H1 (cell line): ENCODE measurements at regions not wholly inside any gene's neighbourhood (a gene's known extent, or its start where the extent isn't known, plus 50 kb on each side); places are given as distances from the start of the nearest gene placed in this dataset.
"Not testable (repeated sequence)": the region's sequence is repeated elsewhere in the genome, so short reads cannot be mapped to it uniquely, and the experiment has no call there.

Experiments
- CTCF ChIA-PET: fragments of 300-600 bp; sonication (Branson Sonifier 250); formaldehyde crosslinking; loops from one replicate; lab custom pipeline; 2021; ENCODE audit not compliant: partially characterized antibody; lab: Charles Lee
- POLR2A ChIA-PET: fragments of 300-600 bp; sonication (Branson Sonifier 250); formaldehyde crosslinking; loops from one replicate; lab custom pipeline; 2021; ENCODE audit warnings: inconsistent platforms; ENCODE audit not compliant: partially characterized antibody; lab: Charles Lee
- DNase-seq, 2 experiments: peaks; one replicate each; pipeline versions ENCODE4 v3.0.0 to v3.0.0-alpha.2; 2010 to 2022; ENCODE audit warnings: low spot score in 2 of 2, low read depth in 1 of 2, mixed read lengths in 1 of 2
- FAIRE-seq: peaks from 2 replicates; lab custom pipeline; 2011; peaks lifted over from hg19 to GRCh38; lab: Jason Lieb, UNC
- H2AFZ ChIP-seq: 2 replicates; pipeline ENCODE4 v1.8.1; 2012; ENCODE audit warnings: low read length, inconsistent platforms
- H2AK5ac ChIP-seq: 2 replicates; pipeline ENCODE4 v1.6.1; 2013; ENCODE audit warnings: low read depth, low read length
- H2BK120ac ChIP-seq: replicated peaks from 2 replicates; pipeline ENCODE3; 2013; ENCODE audit warnings: low read depth, low read length, inconsistent platforms
- H2BK12ac ChIP-seq: 2 replicates; pipeline ENCODE4 v1.6.1; 2013; ENCODE audit warnings: low read depth, low read length
- H2BK15ac ChIP-seq: 2 replicates; pipeline ENCODE4 v1.6.1; 2013; ENCODE audit warnings: low read length
- H2BK20ac ChIP-seq: 2 replicates; pipeline ENCODE4 v1.6.1; 2013; ENCODE audit warnings: low read length
- H2BK5ac ChIP-seq: 2 replicates; pipeline ENCODE4 v1.6.1; 2013; ENCODE audit warnings: low read depth, low read length
- H3K14ac ChIP-seq: 2 replicates; pipeline ENCODE4 v1.6.1; 2013; ENCODE audit warnings: inconsistent platforms; ENCODE audit not compliant: insufficient read length
- H3K18ac ChIP-seq: 2 replicates; pipeline ENCODE4 v1.6.1; 2013; ENCODE audit warnings: low read length; ENCODE audit errors: extremely low read depth
- H3K23ac ChIP-seq: 2 replicates; pipeline ENCODE4 v1.6.1; 2013; ENCODE audit warnings: inconsistent platforms; ENCODE audit not compliant: insufficient read length
- H3K23me2 ChIP-seq: 2 replicates; pipeline ENCODE4 v1.6.1; 2013; ENCODE audit warnings: low read depth, low read length
- H3K27ac ChIP-seq: 2 replicates; pipeline ENCODE4 v1.6.1; 2011; ENCODE audit warnings: low read depth, low read length, inconsistent platforms
- H3K27me3 ChIP-seq, 4 experiments: replicated peaks in 1 of 4; 1 replicate in 1 of 4; 2 replicates in 3 of 4; pipeline versions ENCODE4 v1.6.1 to v1.8.1; 2011 to 2013; ENCODE audit warnings: low read length in 3 of 4, mild to moderate bottlenecking in 3 of 4, inconsistent platforms in 2 of 4, mixed read lengths in 2 of 4, moderate library complexity in 1 of 4; ENCODE audit not compliant: control insufficient read depth in 3 of 4, insufficient read depth in 3 of 4; ENCODE audit errors: extremely low read depth in 1 of 4
- H3K36me3 ChIP-seq, 4 experiments: 2 replicates each; pipeline versions ENCODE4 v1.6.1 to v1.8.1; 2011 to 2013; ENCODE audit warnings: mild to moderate bottlenecking in 4 of 4, low read length in 3 of 4, moderate library complexity in 2 of 4, control low read depth in 1 of 4, inconsistent platforms in 1 of 4; ENCODE audit not compliant: insufficient read depth in 4 of 4, control insufficient read depth in 2 of 4
- H3K4ac ChIP-seq: replicated peaks from 2 replicates; pipeline ENCODE3; 2013; ENCODE audit warnings: low read length, low read depth, mixed read lengths, inconsistent platforms; ENCODE audit not compliant: insufficient read length
- H3K4me1 ChIP-seq, 4 experiments: replicated peaks in 1 of 4; 1 replicate in 1 of 4; 2 replicates in 3 of 4; pipeline versions ENCODE4 v1.6.1 to v1.8.1; 2011 to 2013; ENCODE audit warnings: low read length in 3 of 4, inconsistent platforms in 2 of 4, mixed read lengths in 1 of 4; ENCODE audit not compliant: insufficient read depth in 4 of 4, control insufficient read depth in 3 of 4
- H3K4me2 ChIP-seq, 2 experiments: 2 replicates each; pipeline versions ENCODE4 v1.6.1 to v1.8.1; 2011 to 2013; ENCODE audit warnings: low read depth in 2 of 2, low read length in 2 of 2, control low read depth in 1 of 2, inconsistent platforms in 1 of 2, mild to moderate bottlenecking in 1 of 2; ENCODE audit not compliant: insufficient read depth in 1 of 2
- H3K4me3 ChIP-seq, 4 experiments: fragments of 200-600, 300-600 bp in 1 of 4; sonication (generic), shearing (Covaris generic), sonication (Bioruptor Twin) in 1 of 4; 2 replicates each; pipeline versions ENCODE4 v1.5.1 to v1.8.1; 2011 to 2016; ENCODE audit warnings: low read length in 4 of 4, low read depth in 3 of 4, control low read depth in 2 of 4, inconsistent platforms in 2 of 4, mild to moderate bottlenecking in 2 of 4, mixed read lengths in 1 of 4, moderate library complexity in 1 of 4; ENCODE audit not compliant: insufficient read depth in 2 of 4; ENCODE audit errors: extremely low read depth in 1 of 4
- H3K56ac ChIP-seq: replicated peaks from 2 replicates; pipeline ENCODE3; 2013; ENCODE audit warnings: low read depth, mild to moderate bottlenecking, mixed read lengths, low read length, inconsistent platforms; ENCODE audit not compliant: insufficient read length
- H3K79me1 ChIP-seq: 2 replicates; pipeline ENCODE4 v1.6.1; 2013; ENCODE audit warnings: low read depth, low read length, control low read depth
- H3K79me2 ChIP-seq, 2 experiments: 2 replicates each; pipeline versions ENCODE4 v1.6.1 to v1.8.1; 2012 to 2013; ENCODE audit warnings: low read length in 2 of 2, mild to moderate bottlenecking in 2 of 2, inconsistent platforms in 1 of 2; ENCODE audit not compliant: insufficient read depth in 2 of 2, control insufficient read depth in 1 of 2
- H3K9ac ChIP-seq, 4 experiments: replicated peaks in 1 of 4; 1 replicate in 1 of 4; 2 replicates in 3 of 4; pipeline versions ENCODE4 v1.6.1 to v1.8.1; 2011 to 2013; ENCODE audit warnings: low read depth in 3 of 4, low read length in 3 of 4, control low read depth in 2 of 4, mild to moderate bottlenecking in 2 of 4, moderate library complexity in 2 of 4, inconsistent platforms in 1 of 4; ENCODE audit errors: extremely low read depth in 1 of 4
- H3K9me3 ChIP-seq, 2 experiments: 2 replicates each; pipeline versions ENCODE4 v1.6.1 to v1.8.1; 2012 to 2013; ENCODE audit warnings: mild to moderate bottlenecking in 2 of 2, moderate library complexity in 2 of 2, control low read depth in 1 of 2, inconsistent platforms in 1 of 2, low read depth in 1 of 2, low read length in 1 of 2, mixed read lengths in 1 of 2; ENCODE audit not compliant: insufficient read depth in 2 of 2
- H4K20me1 ChIP-seq, 2 experiments: replicated peaks in 1 of 2; 2 replicates each; pipeline versions ENCODE3 to v1.8.1; 2011 to 2013; ENCODE audit warnings: inconsistent platforms in 2 of 2, low read length in 2 of 2, mild to moderate bottlenecking in 1 of 2; ENCODE audit not compliant: insufficient read depth in 2 of 2, control insufficient read depth in 1 of 2
- H4K5ac ChIP-seq: 2 replicates; pipeline ENCODE4 v1.6.1; 2013; ENCODE audit warnings: low read length, low read depth, mixed read lengths, inconsistent platforms; ENCODE audit not compliant: insufficient read length
- H4K8ac ChIP-seq: 2 replicates; pipeline ENCODE4 v1.8.0; 2013; ENCODE audit warnings: mild to moderate bottlenecking, moderate library complexity, low read length, inconsistent platforms; ENCODE audit not compliant: insufficient read depth; ENCODE audit errors: extremely low read depth
- H4K91ac ChIP-seq: replicated peaks from 2 replicates; pipeline ENCODE3; 2013; ENCODE audit warnings: low read length, mixed read lengths, inconsistent platforms; ENCODE audit not compliant: insufficient read length
- RAD21 ChIP-seq, 2 experiments: IDR thresholded peaks in 1 of 2; conservative IDR thresholded peaks in 1 of 2; 2 replicates each; pipeline ENCODE4 v1.6.1; 2011; ENCODE audit warnings: low read depth in 2 of 2, low read length in 2 of 2, improper control_type of control experiment in 1 of 2, inconsistent platforms in 1 of 2, mild to moderate bottlenecking in 1 of 2, moderate library complexity in 1 of 2
- WGBS, 2 experiments: shearing (Covaris generic) in 1 of 2; methylation state at CpG; one replicate each; pipeline versions ENCODE4 v1.1.6 to v1.1.7; 2013 to 2015; ENCODE audit warnings: low lambda C conversion rate in 2 of 2, mixed read lengths in 2 of 2, inconsistent platforms in 1 of 2, low coverage in 1 of 2, missing lambda C conversion rate in 1 of 2; ENCODE audit not compliant: insufficient replicate concordance in 2 of 2, insufficient coverage in 1 of 2, insufficient read length in 1 of 2; ENCODE audit errors: extremely low coverage in 1 of 2, missing lambda C conversion rate in 1 of 2; 5-methylcytosine and 5-hydroxymethylcytosine counted together

DNA sequence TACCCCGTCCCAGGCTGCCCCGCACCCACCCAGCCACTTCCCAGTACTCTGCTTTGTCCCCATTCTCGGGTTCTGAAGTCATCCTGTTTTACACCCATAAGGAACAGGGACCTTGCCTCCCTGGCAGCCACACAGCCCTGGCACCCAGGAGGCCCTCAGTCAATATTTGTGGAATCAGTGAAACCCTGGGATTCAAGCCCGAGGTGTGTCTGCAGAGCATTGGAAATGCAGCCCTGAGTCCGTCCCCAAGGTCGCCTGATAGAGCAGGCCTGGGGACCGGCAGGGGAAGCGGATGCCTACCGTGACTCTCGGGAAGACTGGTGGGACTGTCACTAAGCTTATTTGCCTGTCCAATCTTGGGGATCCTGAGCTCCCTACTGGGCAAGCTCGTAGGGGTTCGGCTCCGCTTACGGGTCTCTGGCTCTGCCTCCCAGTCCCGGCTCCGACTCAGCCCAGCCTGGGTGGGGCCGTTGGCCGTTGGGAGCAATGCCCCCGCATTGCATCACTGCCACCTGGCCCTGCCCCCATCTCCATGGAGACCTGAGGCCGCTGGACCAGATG lies 64.4 kb upstream of the TAMM41 start (continued):
- TF ChIP-seq RAD21 (IDR thresholded peaks at IDR 0.05 in 1 of 2, conservative IDR thresholded peaks at IDR 0.05 in 1 of 2; ENCODE audit: low read depth in 2 of 2, low read length in 2 of 2) = no peak

DNA sequence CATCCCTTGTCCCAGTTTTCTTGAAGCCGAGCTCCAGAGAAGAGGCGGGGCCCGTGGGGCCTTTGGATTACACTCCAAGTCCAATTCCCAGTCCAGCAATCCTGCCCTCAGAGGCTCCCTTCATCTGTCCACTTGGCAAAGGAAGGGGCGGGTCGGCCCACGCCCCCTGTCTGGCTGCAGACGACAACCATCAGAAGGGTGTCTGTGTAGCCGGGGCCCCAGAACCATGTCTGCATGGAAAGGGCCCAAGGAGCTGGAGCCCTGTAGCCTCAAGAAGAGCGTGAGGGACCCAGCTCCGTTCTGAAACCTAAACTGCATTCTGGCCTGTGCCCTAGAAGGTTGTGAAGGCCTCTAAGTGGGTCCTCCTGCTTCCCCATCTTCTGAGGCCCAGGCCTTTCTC lies 65.2 kb upstream of the TAMM41 start:
- H4K5ac ChIP-seq, H3K4me1 ChIP-seq, H3K79me1 ChIP-seq, FAIRE-seq, H3K4ac ChIP-seq, H2BK12ac ChIP-seq, H3K79me2 ChIP-seq, H4K20me1 ChIP-seq, H2AFZ ChIP-seq, H2BK5ac ChIP-seq, H4K91ac ChIP-seq, CTCF ChIA-PET, H3K18ac ChIP-seq, H2BK15ac ChIP-seq, H3K56ac ChIP-seq, H2AK5ac ChIP-seq, H3K27ac ChIP-seq, H4K8ac ChIP-seq, H3K9ac ChIP-seq, DNase-seq, H3K23ac ChIP-seq, H3K9me3 ChIP-seq, H2BK120ac ChIP-seq, H3K36me3 ChIP-seq, H3K14ac ChIP-seq, H3K4me3 ChIP-seq, H3K27me3 ChIP-seq, H2BK20ac ChIP-seq, H3K23me2 ChIP-seq, POLR2A ChIA-PET, H3K4me2 ChIP-seq: not testable (repeated sequence)
- WGBS, 2 experiments = 91% methylated on average over 10 of the region's 10 CpGs; no CpG with 5 or more reads in 1 of the 2 experiments
